GM18870 (cell line): ENCODE measurements at regions not wholly inside any gene's neighbourhood (a gene's known extent, or its start where the extent isn't known, plus 50 kb on each side); places are given as distances from the start of the nearest gene placed in this dataset.

ENCODE experiments used
- ATAC-seq: cut with Tn5 transposase; IDR thresholded peaks from one replicate; pipeline ENCODE4 v1.9.1; 2021; ENCODE audit warnings: moderate library complexity; ENCODE audit not compliant: unreplicated experiment

DNA sequence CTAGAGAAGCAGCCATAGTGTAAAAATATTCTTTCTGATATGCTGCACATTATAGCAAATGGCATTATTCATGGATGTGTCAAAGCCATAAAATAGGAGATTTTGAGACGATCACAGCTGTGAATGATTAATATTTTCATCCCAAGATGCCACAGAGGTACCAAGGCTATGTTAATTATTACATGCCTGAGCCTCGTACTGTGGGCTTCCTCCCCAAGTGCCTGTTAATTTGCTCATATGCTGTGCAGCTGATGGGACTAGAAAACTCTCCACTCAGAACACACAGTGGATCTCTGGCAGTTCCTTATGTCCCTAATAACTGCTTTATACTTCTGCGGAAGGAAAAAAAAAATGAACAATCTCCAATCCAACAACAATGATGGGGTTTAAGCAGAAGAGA is 184.9 kb upstream of the TSHZ2 start:
- ATAC-seq: no peak

GRCh38 chr20:52785679-52786078 is 186.5 kb upstream of the TSHZ2 start:
- ATAC-seq: no peak

GRCh38 chr20:52783769-52784168 is 188.4 kb upstream of the TSHZ2 start:
- no peak for ATAC-seq

DNA sequence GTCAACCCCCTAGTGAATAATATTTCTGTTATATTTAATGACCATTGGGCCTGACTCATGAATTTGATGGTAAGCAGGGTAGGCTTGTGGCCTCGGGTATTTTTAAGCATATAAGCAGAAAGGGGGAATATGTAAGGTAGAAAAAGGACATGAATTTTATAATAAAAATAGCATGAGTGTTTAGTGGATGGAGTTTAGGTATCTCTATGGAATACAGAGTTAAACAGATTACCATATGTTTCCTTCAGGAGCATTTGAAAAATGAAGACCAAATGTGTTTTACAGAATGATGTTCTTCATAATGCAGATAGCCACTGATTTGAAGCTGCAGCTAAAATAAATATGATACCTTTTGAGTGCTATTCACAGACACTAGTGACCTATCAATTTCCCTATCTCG is 191.7 kb upstream of the TSHZ2 start:
- ATAC-seq: no peak

DNA sequence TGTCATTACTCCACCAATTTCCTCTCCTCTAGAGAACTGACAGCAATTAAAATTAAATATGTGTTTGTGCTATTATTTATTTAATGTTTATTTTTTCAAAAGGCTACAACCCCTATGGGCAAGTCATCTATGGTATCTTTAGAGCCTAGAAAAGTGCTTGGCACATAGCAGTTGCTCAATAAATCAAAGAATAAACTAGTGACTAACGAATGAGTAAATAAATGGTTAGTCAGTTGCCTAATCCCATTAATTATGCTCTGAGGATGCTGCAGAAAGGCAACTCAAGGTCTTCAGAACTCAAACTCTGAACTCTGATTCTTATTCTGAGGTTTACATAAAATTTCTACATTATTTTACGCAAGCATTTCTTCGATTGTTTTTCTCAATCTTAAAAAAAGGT is 193.0 kb upstream of the TSHZ2 start:
- ATAC-seq: no peak

GRCh38 chr20:52777171-52777570 is 195.0 kb upstream of the TSHZ2 start:
- no peak for ATAC-seq

- no peak for ATAC-seq
Observed at GRCh38 chr20:52775786-52776185, 196.4 kb upstream of the TSHZ2 start.

DNA sequence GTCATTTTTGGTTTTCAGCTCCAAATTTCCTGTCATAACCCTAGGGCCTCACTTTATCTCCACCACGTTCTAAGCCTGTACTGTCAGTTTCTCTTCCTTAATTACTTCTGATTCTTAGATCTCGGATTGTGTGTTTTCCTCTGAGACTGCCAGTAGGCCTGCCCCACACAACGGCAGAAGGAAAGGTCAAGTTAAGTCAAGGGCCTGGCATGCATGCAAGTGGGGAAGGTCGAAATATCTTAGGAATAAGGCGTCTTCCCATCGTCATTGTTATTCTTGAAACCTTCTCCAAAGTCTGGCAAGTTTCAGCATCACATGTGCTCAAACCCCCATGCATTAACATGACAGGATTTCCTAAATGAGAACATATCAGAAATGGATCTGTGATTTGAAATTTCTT is 203.5 kb upstream of the TSHZ2 start:
- no peak for ATAC-seq

GRCh38 chr20:52766645-52767435 is 205.3 kb upstream of the TSHZ2 start:
- no peak for ATAC-seq

DNA sequence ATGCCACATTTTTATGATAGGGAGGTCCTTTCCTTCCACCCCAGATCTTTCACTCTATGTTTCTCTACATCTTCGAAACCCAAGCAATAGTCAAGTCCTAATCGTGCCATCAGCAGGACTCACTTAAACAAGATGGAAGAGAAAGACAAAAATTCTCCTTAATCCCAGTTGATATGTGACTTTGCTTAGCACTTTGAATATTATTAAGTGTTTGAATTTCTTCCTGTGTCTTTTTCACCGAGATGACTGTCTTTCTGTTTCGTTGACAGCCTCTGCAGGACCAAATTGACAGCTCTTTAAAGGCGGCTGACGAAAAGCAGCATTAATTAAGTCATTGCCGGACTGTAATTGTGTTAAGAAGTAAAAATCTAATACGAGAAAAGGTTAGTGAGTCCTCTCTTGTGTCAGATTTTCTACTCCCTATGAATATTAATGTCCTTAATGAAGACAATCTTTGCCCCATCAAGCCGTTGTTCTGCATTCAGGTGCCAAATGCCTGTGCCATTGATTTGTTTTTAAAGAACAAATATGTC is 208.8 kb upstream of the TSHZ2 start:
- ATAC-seq: no peak

GRCh38 chr20:52761867-52762266 is 210.3 kb upstream of the TSHZ2 start:
- ATAC-seq: no peak

- no peak for ATAC-seq
Observed at GRCh38 chr20:52760791-52761190, 211.4 kb upstream of the TSHZ2 start.

GRCh38 chr20:52757411-52757810 is 214.7 kb upstream of the TSHZ2 start:
- ATAC-seq: no peak

- no peak for ATAC-seq
Observed at GRCh38 chr20:52755744-52756143, 216.4 kb upstream of the TSHZ2 start.

- no peak for ATAC-seq
Observed at GRCh38 chr20:52754366-52754765, 217.8 kb upstream of the TSHZ2 start.

DNA sequence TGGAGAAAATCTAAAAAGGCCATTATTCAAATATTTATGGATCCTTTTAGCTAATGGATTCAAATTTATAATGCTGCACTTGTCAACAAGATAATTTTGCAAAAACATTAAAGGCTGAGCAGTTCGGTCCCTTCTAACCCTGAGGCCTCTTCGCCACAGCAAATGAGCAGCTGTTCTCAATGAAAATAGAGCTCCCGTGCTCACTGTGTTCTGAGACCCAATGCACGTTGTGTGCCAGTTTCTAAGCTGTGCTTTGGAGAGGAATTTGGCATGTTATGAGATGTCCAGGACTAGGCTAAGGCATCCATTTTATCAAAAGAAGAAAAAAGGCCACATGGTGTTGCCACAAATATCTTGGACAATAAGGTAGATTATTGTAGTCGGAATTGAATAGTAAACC is 220.1 kb upstream of the TSHZ2 start:
- ATAC-seq: no peak

DNA sequence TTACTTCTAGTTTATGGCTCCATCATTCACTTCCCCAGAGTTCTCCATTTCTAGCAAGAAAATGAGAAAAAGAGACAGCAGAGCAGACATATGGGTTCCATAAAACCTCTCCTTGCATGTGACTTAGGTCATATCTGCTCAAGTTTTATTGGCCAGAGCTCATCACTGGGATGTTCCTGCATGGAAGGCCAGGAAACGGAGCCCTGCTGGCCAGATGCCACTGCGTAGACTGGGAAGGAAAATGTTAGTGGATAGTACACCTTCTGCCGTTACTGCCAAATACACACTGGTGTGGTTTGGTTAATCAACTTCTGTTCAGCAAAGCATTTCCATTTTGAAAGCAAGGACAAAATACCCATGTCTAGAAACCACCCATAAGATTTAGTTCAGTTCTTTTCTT is 220.6 kb upstream of the TSHZ2 start:
- no peak for ATAC-seq

DNA sequence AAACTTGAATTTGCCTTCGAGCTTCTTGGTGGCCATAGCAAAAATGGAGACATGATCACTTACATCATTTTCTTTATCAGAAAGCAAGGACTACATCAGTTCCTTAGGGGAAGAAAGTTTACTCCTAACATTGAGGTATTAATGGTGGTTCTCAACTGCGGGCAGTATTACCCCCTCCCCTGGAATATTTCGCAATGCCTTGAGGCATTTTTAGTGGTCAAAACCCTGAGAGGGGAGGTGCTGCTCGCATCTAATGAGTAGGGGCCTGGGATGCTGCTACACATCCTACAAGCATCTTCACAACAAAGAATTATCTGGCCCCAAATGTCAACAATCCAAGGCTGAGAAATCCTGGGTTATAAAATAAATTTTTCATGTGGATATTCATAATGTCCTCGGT is 222.2 kb upstream of the TSHZ2 start:
- no peak for ATAC-seq

GRCh38 chr20:52748990-52749389 is 223.2 kb upstream of the TSHZ2 start:
- ATAC-seq: no peak

DNA sequence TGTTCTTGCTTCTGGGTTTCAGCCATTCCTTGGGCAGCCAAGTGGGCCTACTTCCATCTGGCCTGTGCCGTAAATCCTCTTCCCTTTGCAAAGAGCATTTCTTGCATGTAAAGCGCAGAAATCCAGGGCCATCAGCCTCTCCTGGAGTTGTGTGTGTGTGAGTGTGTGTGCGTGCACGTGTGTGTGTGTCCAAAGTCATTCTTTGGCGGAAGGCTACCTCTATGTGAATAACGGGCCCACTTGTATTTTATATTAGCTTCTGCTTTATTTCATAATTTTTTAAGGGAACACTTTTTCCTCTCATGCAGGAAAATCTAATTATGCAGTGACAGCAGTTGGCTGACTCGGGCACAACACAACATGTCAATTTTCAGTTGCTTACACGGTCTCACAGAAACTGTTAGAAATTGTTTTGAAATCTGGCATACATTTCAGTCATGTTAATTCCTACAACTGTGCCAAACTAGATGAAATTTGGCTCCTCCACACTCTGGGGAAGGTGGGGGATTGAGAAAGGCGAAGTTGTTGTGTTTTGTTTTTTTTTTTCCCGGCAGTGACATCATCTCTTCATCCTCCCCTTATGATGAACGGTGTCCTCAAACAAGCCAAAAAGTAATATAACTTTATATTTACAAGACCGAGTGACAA is 223.7 kb upstream of the TSHZ2 start:
- ATAC-seq: no peak

- ATAC-seq: no peak
Observed at GRCh38 chr20:52747845-52748284, 224.3 kb upstream of the TSHZ2 start.

DNA sequence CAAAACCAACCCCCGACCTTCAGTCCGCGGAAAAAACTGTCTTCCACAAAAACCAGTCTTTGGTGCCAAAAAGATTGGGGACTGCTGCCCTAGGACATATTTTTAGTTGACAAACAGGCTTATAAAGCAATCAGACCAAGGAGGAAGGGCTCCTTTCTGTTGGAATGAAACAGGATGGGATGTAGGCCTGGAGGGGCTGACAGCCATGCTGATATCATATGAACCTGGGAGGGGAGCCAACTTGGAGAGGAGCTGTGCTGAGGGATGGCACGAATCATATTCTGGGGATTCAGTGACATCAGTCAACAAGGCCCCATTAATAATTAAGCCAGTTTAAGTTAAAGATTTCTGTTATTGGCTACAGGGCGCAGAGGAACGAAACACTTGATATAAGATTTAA is 225.4 kb upstream of the TSHZ2 start:
- no peak for ATAC-seq
